Stimulated activated CD4-positive, alpha-beta T cell treated with anti-CD3 and anti-CD28 coated beads, Interleukin-4, amount 100 ng/mL, for 4 hours (primary cell): ENCODE measurements at regions not wholly inside any gene's neighbourhood (a gene's known extent, or its start where the extent isn't known, plus 50 kb on each side); places are given as distances from the start of the nearest gene placed in this dataset.

Experiments
- DNase-seq, 2 experiments: peaks; one replicate each; pipeline ENCODE4 v3.0.0-alpha.2; 2020

DNA sequence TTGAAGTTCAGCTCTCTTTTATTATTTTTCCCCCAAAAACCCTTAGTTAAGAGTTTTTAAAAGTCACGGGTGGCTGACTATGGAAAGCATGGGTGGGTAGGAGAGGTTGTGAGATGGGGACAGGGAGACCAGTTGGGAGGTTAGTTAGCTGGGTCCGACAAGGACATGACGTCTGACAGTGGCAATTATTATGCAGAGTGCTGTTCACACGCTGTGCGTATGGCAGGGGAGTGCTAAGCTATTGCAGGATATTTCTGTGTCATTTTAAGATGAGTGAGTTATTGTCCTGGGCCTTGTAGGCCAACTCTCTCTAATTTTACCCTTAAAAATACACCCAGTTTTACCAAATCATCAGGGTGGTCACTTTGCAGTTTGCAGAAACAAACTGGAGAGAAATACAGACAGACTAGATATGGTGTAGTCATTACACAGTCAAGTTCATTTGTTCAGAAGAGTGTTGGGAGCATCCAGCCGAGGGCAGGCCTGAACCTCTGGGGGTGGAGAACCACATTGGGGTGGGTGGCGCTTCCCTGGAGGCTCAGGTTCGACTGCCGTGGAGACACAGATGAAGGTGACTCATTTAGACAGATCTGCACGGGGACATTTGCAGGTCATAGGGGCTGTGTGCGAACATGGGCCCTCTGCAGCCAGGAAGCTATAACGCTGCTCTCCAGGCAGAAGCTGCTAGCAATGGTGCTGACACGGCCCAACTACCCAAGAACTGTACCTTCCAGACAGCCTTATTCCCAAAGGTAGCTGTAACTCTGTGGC, 307.6 kb downstream of the QKI start:
- no peak for DNase-seq

DNA sequence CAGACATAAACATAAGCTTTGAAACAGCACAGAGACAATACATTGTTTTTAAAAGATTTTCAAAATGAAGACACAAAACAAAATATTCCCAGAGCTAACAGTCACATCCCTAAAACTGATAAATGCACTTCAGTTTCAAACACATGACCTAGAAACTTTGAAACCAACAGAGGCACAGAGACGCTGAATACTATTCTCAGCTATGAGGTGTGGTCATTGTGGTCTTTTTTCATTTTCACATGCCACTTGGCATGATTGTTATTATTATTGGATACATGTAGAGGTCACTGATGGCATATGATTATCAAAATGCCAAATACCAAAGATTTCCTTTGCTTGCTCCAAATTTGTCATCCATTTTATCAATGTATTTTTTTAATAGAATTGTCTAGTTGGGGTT, 306.9 kb downstream of the QKI start:
- DNase-seq = no peak

DNA sequence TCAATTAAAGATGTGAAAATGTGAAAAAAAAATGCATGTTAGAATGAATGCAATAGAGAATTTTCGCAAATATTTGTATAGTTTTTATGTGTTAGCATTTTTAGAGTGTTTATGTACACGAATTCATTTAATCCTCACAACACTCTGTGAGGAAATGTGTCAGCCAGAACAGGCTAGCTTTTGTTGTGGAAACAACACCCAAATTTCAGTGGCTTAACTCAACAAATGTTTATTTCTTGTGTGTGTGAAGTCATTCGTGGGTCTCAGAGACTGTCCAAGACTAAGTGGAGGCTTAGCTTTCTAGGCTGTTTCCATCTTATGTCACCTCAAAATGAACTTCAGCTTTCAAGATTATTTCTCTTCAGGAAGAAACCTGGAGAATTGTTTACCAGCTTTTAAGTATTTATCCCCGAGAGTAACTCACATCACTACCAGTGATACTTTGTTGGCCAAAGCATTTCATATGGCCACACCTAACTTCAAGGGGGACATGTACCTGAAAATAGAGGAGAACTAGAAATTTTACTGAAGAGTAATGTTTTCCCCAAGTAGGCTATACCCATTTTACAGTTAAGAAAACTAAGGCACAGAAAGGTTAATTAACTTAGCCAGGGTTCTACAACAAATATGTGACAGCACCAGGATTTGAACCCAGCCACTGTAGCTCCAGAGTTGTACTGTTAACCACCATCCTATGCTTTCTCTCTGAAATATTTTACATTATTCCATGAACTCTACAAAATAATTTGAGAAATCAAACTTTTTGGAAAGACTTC, 306.1 kb downstream of the QKI start:
- DNase-seq = no peak

DNA sequence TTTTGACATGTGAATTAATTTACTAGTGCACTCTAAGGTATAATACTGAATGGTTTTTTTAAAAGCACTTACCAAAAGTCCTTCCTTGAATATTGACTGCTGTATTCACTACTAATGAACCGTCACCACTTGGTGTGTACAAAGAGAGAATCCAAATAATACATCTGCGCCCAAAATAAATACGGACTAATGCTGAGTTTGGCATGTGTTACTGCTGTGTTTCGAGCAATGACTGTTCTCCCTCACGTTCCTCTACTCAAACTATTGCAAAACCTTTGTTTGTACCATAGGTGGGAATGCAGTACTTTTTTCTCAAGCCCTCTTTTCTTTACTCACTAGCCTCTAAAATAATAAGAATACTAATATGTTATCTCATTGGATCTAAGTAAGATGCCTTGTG, 305.5 kb downstream of the QKI start:
- DNase-seq = no peak

DNA sequence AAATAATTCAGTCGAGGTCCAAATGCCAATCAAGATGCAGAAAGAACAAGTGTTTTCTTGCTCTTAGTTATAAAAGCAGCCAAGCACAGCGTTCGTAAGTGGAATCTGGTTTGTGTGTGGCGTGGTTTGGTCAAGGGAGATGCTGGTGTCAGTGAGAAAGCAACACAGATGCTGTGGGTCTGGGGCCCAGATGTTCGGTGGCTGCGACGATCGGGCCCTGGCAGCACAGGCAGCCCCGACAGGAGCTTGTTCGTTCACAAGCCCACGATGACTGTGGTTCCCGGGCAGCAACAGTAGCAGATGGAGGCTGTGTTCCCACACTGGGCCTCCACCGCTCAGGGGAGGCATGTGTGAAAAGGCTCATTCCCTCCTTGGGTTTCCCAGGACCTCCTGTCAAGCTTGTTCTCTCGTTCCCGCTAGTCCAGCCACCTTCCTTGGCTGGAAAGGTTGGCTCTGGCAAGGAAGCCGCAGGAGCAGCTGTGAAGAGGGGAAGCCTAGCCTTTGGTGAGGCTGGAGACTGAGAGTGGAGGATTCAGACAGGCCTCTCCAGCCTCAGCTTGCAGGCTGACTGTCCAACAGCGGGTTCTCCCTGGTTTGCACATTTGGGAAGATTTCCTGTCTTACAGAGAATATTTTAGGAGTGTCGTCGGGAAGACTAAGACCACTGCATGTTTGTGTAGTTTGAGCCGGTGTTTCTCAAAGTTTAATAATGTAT, 304.7 kb downstream of the QKI start:
- DNase-seq = no peak

DNA sequence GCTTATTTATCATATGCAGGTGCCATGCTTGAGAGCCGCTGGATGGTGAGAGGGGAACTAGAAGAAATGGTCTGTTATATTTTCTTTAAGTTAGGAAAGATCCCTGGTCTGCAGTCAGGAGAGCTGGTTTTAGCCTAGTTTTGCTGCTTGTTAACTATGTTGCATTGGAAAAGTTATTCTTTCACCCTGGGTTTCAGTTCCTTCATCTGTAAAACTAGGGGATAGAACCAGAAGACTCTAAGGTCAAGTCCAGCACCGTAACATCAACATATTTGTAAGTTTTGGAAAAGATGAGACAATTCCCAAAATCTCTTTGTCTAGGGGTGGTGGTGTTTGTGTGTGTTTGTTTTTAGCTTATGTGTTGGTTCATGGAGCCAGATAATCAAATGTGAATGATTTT, 304.0 kb downstream of the QKI start:
- no peak for DNase-seq

DNA sequence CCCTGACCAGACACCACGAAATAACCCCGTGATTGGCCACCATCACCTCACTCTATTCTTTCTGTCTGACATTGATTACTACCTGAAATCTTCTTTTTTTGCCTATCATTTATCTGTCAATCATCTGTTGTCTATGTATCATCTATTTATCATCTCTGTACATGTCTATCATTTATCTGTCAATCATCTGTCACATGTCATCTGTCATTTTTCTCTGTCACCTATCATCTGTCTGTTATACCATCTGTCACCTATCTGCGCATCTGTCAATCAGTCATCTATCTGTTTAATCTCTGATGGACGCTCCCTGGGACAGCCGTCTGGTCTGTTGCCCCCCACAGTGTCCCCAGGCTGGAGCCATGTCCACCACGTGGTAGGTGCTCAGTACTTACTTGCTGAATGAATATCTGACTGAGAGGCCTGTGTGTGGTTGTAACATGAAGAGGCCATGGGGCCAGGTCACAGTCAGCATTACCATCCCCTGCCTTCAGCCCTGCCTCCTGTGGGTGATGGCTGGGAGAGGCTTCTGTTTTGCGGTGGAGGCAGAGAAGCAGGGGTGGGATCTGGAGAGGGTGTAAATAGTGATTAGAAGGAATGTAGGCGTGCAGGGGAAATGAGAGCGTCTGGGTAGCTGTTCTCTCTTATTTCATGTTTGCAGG, 302.7 kb downstream of the QKI start:
- no peak for DNase-seq

DNA sequence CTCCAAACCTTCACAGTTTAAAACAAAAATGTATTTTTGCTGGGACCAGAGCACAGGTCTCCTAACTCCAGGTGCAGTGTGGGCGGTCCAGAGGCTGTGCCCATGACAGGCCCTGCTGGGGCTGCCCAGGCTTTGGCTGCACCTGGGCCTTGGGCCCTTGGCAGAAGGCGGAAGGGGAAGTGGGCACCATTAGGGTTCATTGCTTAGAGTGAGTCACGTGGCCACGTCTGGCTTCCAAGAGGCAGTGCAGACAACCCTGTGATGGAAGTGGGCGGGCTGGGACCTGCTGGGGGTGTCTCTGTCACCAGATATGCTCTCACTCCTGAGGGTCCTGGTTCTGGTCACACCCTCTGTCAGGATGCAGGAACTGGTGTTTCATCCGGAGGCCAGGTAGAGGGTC, 302.2 kb downstream of the QKI start:
- no peak for DNase-seq

DNA sequence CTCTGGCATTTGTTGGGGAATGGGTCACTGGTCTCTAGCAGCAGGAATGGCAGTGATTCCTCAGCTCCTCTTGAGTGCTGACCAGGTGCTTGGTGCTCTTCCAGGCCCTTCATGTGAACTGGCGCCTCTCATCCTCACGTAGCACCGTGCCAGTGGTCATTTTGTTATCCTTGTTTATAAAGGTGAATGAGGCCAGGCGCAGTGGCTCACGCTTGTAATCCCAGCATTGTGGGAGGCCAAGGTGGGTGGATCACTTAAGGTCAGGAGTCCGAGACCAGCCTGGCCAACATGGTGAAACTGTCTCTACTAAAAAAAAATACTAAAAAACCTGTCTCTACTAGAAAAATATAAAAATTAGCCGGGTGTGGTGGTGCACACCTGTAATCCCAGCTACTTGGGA, 301.3 kb downstream of the QKI start:
- no peak for DNase-seq

DNA sequence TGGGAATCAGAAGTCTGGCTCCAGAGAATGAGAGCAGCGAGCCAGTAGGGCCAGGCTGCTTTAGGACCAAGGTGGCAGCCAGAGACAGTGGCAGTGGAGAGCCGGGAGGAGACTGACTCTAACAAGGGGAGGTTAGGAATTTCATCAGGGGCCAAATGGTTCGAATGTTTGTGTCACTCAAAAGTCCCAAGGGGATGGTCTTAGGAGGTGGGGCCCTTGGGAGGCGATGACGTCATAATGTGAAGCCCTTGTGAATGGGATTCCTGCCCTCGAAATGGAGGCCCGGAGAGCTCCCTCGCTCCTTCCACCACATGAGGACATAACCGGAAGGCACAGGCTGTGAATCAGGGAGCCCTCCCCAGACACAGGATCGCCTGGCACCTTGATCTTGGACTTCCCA, 299.7 kb downstream of the QKI start:
- DNase-seq = no peak

DNA sequence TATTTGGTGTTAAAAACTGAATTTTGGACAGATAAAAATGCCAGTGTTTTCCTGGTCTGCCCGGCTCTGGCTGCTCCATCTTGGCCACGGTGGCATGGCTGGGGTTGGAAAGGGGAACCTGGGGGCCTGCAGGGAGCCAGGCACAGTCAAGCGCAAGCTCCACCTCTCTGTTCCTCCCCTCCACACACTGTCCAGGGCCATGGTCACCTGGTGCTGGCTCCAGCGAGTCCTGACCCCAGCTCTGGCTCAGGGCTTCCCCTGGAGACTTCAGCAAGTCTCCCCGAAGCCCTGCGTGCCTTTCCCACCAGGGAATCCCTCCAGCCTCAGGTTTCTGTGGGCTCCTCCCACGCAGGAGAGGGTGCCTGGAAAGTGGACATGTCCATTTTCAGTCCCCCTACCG, 298.5 kb downstream of the QKI start:
- DNase-seq = no peak

DNA sequence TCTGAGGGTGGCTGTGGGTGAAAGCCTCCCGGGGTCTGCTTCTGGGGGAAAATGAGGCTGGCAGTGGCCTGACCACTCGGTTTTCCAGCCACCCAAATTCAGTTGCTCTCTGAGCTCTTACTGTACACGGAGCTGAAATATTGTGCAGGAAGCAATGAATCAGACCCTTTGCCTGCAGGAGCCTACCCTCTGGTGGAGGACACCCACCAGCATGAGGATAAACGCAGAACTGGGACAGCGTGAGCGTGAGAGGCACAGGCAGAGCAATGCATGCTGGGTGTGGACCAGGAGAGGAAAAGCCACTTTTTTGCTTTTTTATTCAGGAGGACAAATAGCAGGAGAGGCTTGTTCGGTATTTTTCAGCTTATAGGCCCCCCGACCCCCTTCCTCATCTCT, 298.0 kb downstream of the QKI start:
- no peak for DNase-seq

DNA sequence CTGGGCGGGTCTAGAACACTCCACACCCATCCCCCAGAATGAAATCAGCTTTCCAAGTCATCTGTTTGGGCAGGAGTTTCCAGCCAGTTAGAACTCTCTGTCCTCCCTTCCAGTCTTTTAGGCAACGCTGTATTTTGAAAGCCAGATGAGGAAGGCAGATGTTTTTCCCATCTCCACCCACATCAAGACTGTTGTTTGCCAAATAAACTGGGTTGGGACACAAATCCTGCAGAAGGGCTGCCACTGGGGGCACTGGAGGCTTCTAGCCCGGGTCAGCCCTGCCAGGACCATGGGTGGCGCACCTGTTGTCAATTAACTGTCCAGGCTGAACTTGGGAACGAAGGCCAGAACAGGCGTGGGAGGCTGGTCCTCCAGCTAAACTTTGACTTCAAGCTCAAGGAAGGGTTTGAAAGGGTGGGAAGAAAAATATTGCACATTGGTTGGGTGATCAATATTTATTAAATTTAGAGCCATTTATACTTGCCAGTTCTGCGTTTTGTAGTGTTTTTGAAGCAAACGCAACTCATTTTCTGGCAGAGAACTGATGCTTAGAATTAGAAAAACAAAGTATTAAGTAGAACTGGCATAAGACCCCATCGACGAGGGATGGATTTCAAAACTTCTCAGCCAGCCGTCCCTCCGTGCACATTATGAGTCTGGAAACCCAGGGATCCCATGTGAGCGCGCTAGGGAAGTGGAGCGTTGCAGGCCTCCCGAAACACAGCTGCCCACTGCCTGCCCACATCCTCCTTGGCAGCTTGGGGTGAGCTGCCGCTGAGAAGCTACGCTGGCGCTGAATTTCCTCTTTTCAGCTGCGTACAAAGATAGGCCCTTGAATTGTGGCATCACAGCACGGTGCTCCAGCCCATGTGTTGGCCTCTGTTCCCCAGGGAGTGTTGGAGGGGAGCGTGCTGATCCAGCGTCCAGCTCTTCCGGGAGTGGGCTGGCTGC, 297.4 kb downstream of the QKI start:
- no peak for DNase-seq

DNA sequence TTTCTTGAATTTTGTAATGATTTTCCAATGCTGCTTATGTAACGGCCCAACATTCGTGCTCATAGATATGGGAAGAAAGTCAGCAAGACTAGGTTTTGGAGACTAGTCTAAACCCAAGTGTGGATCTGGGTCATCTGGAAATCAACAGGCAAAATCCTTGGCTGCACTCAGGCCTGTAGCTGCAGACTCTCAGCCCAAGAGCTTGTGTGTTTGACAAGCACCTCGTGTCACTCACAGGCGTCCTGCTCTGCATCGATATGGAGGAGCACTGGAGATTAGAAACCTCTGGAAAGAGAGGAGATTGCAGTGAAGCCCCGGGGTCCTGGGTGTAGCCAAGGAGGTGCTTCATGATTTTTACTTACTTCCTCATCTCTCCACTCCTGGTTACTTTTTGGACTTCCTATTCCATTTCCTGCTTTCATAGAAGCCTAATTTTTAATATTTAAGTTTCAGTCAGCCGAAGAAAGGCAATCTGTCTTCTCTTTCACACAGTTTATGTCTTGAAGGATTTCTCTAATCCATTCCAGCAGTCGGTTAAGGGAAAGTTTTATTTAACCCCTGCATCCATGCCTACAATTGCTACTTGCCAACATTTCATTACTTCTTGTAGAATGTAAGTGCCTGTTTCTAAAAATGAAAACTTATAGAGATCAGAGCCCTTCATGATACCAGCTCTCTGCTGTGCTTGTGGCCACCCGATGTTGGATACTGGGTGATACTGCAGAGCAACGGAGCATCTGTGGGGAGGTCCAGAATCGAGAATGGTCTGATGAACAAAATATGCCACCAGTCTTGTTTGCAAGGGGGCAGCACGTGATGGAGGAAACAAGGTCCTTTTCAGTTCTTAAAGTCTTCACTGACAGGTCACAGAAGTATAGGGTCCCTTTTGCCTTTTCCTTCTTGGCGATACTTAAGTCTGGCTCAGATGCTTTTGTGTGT, 296.3 kb downstream of the QKI start:
- DNase-seq = no peak

DNA sequence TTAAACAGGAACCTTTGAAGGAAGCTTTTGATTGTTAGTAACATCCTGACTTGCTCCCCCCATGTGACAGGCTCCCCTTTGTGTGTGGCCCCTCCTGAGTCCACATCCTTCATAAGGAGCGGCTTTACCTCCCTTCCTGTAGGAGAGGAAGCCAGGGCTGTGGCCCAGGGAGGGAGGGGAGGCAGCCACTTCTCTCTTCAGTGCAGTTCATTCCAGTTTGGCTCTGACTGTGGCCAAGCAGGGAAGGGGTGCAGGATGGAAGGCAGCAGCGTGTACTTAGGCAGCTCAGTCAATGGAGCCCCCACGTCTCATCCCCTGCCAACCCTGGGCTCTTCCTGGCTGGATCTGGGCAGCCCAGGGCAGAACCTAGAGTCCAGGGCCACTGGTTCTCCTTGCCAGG, 295.2 kb downstream of the QKI start:
- DNase-seq = no peak

DNA sequence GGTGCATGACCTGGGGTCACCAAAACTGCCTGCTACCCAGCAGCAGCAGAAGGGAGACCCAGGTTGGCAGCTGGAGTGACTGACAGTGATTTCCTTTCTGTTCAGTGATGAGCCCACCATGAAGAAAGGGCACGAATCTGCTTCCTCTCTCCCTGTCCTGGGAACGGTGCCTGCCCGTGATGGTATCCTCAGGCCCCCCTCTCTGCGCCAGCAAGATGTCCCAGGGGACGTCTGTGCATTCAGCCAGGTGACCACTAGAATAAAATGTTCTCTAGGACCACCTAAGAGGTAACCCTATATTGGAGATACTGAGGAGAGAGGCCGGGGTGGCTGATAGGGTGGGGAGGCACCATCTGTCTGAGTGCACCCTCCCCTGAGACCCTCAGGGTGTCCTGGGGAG, 294.7 kb downstream of the QKI start:
- DNase-seq = no peak

DNA sequence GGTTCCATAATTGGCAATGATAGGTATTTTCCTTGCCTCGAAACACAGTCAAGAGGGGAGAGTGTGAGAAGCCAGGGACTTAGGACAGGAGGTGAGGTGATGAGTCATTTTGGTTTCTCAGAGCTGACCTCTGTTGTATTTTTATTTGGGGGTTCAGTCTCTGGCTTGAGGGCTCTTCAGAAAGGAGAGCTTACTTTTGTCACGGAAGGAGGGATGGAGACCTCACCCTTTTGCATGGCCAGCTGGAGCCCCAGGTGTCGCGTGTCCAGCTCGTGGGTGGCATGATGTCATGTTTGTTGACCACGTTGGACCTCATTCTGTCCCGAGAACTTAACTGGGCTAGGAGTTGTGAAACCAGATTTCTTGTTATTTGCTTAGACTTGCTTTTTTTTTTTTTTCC, 293.9 kb downstream of the QKI start:
- DNase-seq = no peak

DNA sequence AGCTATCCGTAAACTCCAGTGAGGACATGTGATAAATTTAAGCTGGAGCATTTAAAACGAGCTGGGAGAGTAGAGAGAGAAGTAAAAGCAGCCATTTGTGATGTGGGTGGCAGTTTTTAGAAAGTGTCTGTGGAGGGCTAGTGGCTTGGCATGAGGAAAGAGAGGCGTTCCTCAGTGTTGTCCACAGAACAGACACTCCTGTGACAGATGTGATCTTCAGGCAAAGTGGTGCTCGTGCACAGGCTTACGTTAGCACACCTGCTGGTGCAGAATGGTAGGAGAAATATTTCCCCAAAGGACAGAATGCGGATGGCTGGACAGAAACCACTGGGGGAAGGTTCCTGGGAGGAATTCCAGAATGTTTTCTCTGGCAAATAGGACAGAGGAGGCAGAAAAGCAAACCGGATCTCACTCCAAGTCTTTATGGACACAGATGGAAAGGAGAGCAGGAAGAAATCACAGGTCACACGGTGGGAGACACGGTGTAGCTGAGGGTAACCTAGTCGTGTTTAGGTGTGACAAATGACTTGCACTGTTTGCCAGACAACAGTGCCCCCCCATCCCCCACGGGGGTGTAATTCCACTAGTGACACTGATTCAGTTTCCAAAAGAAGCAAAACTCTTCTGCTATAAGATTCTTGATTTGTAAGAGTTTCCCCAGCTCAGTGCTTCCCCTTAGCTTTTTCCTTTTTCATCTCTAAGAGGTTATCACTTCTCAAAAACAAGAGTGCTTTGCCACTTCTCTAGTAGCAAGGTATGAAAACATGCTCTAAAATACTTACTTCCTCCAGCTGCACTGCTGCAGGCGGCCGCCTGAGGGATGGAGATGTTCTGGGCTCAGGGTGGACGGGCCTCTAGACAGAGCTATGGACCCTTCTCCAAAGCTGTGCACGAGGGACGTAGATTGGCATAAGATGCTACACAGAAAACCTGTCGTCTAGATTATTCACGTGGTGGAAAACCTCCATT, 293.2 kb downstream of the QKI start:
- DNase-seq = no peak

DNA sequence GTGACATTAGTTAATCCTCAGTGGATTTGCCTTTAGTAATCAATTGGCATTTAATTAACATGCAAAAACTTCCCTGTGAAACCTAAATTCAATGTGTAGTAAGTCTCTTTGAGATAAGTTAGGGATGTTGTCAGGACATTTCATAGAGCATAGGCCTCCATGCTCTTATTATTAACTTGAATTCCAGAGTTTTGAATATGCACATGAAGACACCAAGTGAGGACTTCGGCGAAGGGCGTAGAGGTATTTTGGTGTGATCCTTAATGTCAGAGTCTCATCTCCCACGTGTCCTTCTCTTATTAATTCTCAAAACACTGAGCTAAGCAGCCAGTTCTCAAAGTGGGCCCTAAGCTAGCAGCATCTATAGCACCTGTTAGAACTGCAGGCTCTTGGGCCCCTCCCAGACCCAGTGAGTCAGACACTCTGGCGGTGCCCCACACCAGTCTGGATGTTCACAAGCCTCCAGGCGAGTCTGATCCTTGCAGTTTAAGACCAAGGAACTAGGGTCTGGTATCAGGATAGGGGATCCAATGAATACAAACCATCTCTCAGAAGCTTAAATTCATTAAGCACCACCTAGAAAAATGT, 292.1 kb downstream of the QKI start:
- DNase-seq = no peak
